Activated naive CD4-positive, alpha-beta T cell treated with anti-CD3 and anti-CD28 coated beads, Interleukin-2, amount 50 U/mL, for 72 hours (primary cell): ENCODE measurements at regions not wholly inside any gene's neighbourhood (a gene's known extent, or its start where the extent isn't known, plus 50 kb on each side); places are given as distances from the start of the nearest gene placed in this dataset.

Experiments
- ATAC-seq, 2 donors: fragments of 150-1000 bp; cut with Tn5 transposase; 2 replicates each; pipeline ENCODE4 v1.10.0; 2021; ENCODE audit warnings: mild to moderate bottlenecking in 2 of 2, moderate library complexity in 2 of 2
- DNase-seq, 2 donors: peaks; one replicate each; pipeline ENCODE4 v3.0.0; 2021 to 2022; ENCODE audit warnings: low spot score in 2 of 2
- H3K27ac Mint-ChIP-seq, 2 donors: one replicate each; pipeline ENCODE4 v1.8.0; 2022; ENCODE audit warnings: mild to moderate bottlenecking in 2 of 2, mixed read lengths in 2 of 2
- H3K36me3 Mint-ChIP-seq, 2 donors: one replicate each; pipeline ENCODE4 v1.8.0; 2022; ENCODE audit warnings: mixed read lengths in 2 of 2
- H3K9me3 Mint-ChIP-seq, 2 donors: one replicate each; pipeline ENCODE4 v1.8.0; 2022; ENCODE audit warnings: mixed read lengths in 2 of 2

GRCh38 chr13:39879286-39880035 lies 224.0 kb downstream of the COG6 start:
- DNase-seq: no peak
- H3K9me3 Mint-ChIP-seq: peaks cover 17 to 24% of the 10 kb centered on the region in 2 donors
- peaks cover 17 to 26% of the 10 kb centered on the region in 2 donors for H3K36me3 Mint-ChIP-seq

GRCh38 chr13:39881383-39881782 lies 225.9 kb downstream of the COG6 start:
- no peak for DNase-seq
- ATAC-seq: no peak
- peaks cover 24 to 33% of the 10 kb centered on the region in 2 donors for H3K9me3 Mint-ChIP-seq
- peaks cover 17 to 34% of the 10 kb centered on the region in 2 donors for H3K36me3 Mint-ChIP-seq
- no peak overlapping the region for H3K27ac Mint-ChIP-seq

More at GRCh38 chr13:39879286-39880035, 224.0 kb downstream of the COG6 start:
- no peak for ATAC-seq
- no peak overlapping the region for H3K27ac Mint-ChIP-seq

- peaks cover 17 to 34% of the 10 kb centered on the region in 2 donors for H3K36me3 Mint-ChIP-seq
- DNase-seq (no peak), ATAC-seq (no peak)
- H3K9me3 Mint-ChIP-seq: peaks cover 24 to 33% of the 10 kb centered on the region in 2 donors
- H3K27ac Mint-ChIP-seq: no peak overlapping the region
These were observed 226.4 kb downstream of the COG6 start for GRCh38 chr13:39881887-39882286.

GRCh38 chr13:39884166-39884565 lies 228.7 kb downstream of the COG6 start:
- ATAC-seq (no peak), DNase-seq (no peak)
- H3K9me3 Mint-ChIP-seq: peaks cover 24 to 44% of the 10 kb centered on the region in 2 donors
- no peak overlapping the region for H3K27ac Mint-ChIP-seq
- H3K36me3 Mint-ChIP-seq: peaks cover 17 to 34% of the 10 kb centered on the region in 2 donors

GRCh38 chr13:39886336-39886735 lies 230.9 kb downstream of the COG6 start:
- ATAC-seq: no peak
- Mint-ChIP-seq H3K36me3 (peaks cover 17 to 34% of the 10 kb centered on the region in 2 donors), H3K9me3 (peaks cover 24 to 44% of the 10 kb centered on the region in 2 donors), H3K27ac (no peak overlapping the region)
- no peak for DNase-seq

GRCh38 chr13:39887387-39887786 lies 231.9 kb downstream of the COG6 start:
- ATAC-seq (no peak), DNase-seq (no peak)
- Mint-ChIP-seq H3K9me3 (peaks cover 18 to 39% of the 10 kb centered on the region in 2 donors), H3K36me3 (peaks cover 9 to 27% of the 10 kb centered on the region in 2 donors), H3K27ac (peak overlapping the region in 1 of 2 donors; percentile 79)

GRCh38 chr13:39888865-39889810 lies 233.7 kb downstream of the COG6 start:
- Mint-ChIP-seq H3K36me3 (peaks cover 3 to 17% of the 10 kb centered on the region in 2 donors), H3K9me3 (peaks cover 9 to 24% of the 10 kb centered on the region in 2 donors), H3K27ac (no peak overlapping the region)
- DNase-seq (no peak), ATAC-seq (no peak)

GRCh38 chr13:39890537-39890936 lies 235.1 kb downstream of the COG6 start:
- Mint-ChIP-seq H3K36me3 (peaks cover 0 to 10% of the 10 kb centered on the region in 2 donors), H3K9me3 (peaks cover under 1 to 11% of the 10 kb centered on the region in 2 donors), H3K27ac (no peak overlapping the region)
- no peak for DNase-seq
- ATAC-seq: no peak

GRCh38 chr13:39892721-39893685 lies 237.5 kb downstream of the COG6 start:
- H3K9me3 Mint-ChIP-seq: peaks cover 0 to 6% of the 10 kb centered on the region in 2 donors
- ATAC-seq (peak; percentile 32 to 77), DNase-seq (no peak)
- H3K27ac Mint-ChIP-seq: peak overlapping the region in 1 of 2 donors; percentile 59
- H3K36me3 Mint-ChIP-seq: peaks cover 0 to 10% of the 10 kb centered on the region in 2 donors

GRCh38 chr13:39893808-39894207 lies 238.3 kb downstream of the COG6 start:
- DNase-seq (no peak), ATAC-seq (no peak)
- Mint-ChIP-seq H3K27ac (peak overlapping the region; percentile 7 to 59), H3K36me3 (peaks cover 0 to 10% of the 10 kb centered on the region in 2 donors), H3K9me3 (no peaks in the 10 kb centered on the region)

GRCh38 chr13:39894586-39894985 lies 239.1 kb downstream of the COG6 start:
- H3K36me3 Mint-ChIP-seq: peaks cover 0 to 10% of the 10 kb centered on the region in 2 donors
- no peak overlapping the region for H3K27ac Mint-ChIP-seq
- no peaks in the 10 kb centered on the region for H3K9me3 Mint-ChIP-seq
- no peak for ATAC-seq
- no peak for DNase-seq

- Mint-ChIP-seq H3K27ac (no peak overlapping the region), H3K9me3 (no peaks in the 10 kb centered on the region), H3K36me3 (peaks cover 0 to 10% of the 10 kb centered on the region in 2 donors)
- ATAC-seq (no peak), DNase-seq (no peak)
These were observed 239.8 kb downstream of the COG6 start for GRCh38 chr13:39895254-39895653.

GRCh38 chr13:39897636-39898035 lies 242.2 kb downstream of the COG6 start:
- H3K36me3 Mint-ChIP-seq: peaks cover 0 to 10% of the 10 kb centered on the region in 2 donors
- no peaks in the 10 kb centered on the region for H3K9me3 Mint-ChIP-seq
- no peak overlapping the region for H3K27ac Mint-ChIP-seq
- DNase-seq: no peak
- no peak for ATAC-seq

GRCh38 chr13:39900106-39900750 lies 244.8 kb downstream of the COG6 start:
- Mint-ChIP-seq H3K36me3 (no peaks in the 10 kb centered on the region), H3K27ac (no peak overlapping the region), H3K9me3 (no peaks in the 10 kb centered on the region)
- ATAC-seq (no peak), DNase-seq (no peak)

GRCh38 chr13:39904959-39905358 lies 249.5 kb downstream of the COG6 start:
- H3K36me3 Mint-ChIP-seq: no peaks in the 10 kb centered on the region
- no peak overlapping the region for H3K27ac Mint-ChIP-seq
- DNase-seq (no peak), ATAC-seq (no peak)
- peaks cover 0 to 5% of the 10 kb centered on the region in 2 donors for H3K9me3 Mint-ChIP-seq

GRCh38 chr13:39909634-39910033 lies 254.2 kb downstream of the COG6 start:
- peaks cover 0 to 12% of the 10 kb centered on the region in 2 donors for H3K9me3 Mint-ChIP-seq
- H3K36me3 Mint-ChIP-seq: peaks cover 4 to 7% of the 10 kb centered on the region in 2 donors
- no peak for ATAC-seq
- no peak overlapping the region for H3K27ac Mint-ChIP-seq
- DNase-seq: no peak
